HFFc6 (cell line): ENCODE measurements at regions not wholly inside any gene's neighbourhood (a gene's known extent, or its start where the extent isn't known, plus 50 kb on each side); places are given as distances from the start of the nearest gene placed in this dataset.

Experiments used
- DNase-seq: peaks from one replicate; pipeline ENCODE4 v3.0.0-alpha.2; 2018
- H3K27ac Mint-ChIP-seq: 2 replicates; pipeline ENCODE4 v1.8.0; 2020; ENCODE audit warnings: mild to moderate bottlenecking, mixed read lengths
- H3K27me3 Mint-ChIP-seq: 2 replicates; pipeline ENCODE4 v1.8.0; 2021; ENCODE audit warnings: mild to moderate bottlenecking, moderate library complexity, mixed read lengths; ENCODE audit not compliant: insufficient read depth
- H3K36me3 Mint-ChIP-seq: 2 replicates; pipeline ENCODE4 v1.8.0; 2021; ENCODE audit warnings: low read depth, mixed read lengths
- H3K4me1 Mint-ChIP-seq: 2 replicates; pipeline ENCODE4 v1.8.0; 2020; ENCODE audit warnings: low read depth, mixed read lengths
- H3K4me3 Mint-ChIP-seq: 2 replicates; pipeline ENCODE4 v1.8.0; 2020; ENCODE audit warnings: mild to moderate bottlenecking, moderate library complexity, mixed read lengths
- H3K9me3 Mint-ChIP-seq: 2 replicates; pipeline ENCODE4 v1.8.0; 2020; ENCODE audit warnings: mild to moderate bottlenecking, mixed read lengths
- TF ChIP-seq, protein P1 (sequence below): fragments of 200-600 bp; sonication (generic); IDR thresholded peaks from 2 replicates; pipeline ENCODE4 v1.5.0; 2021; ENCODE audit warnings: antibody characterized with exemption, mild to moderate bottlenecking

DNA sequence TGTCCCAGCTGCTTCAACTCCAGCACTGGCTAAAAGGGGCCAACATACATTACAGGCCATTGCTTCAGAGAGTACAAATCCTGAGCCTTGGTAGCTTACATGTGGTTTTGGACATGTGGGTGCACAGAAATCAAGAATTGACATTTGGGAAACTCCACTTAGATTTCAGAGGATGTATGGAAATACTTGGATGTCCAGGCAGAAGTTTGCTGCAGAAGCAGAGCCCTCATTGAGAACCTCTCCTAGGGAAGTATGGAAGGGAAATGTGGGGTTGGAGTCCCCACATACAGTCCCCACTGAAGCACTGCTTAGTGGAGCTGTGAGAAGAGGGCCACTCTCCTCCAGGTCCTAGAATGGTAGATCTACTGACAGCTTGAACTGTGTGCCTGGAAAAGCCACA is 218.0 kb upstream of the CWC22 start:
- H3K36me3 Mint-ChIP-seq: peaks cover 5% of the 10 kb centered on the region; the same call in 1 of the 2 replicates

DNA sequence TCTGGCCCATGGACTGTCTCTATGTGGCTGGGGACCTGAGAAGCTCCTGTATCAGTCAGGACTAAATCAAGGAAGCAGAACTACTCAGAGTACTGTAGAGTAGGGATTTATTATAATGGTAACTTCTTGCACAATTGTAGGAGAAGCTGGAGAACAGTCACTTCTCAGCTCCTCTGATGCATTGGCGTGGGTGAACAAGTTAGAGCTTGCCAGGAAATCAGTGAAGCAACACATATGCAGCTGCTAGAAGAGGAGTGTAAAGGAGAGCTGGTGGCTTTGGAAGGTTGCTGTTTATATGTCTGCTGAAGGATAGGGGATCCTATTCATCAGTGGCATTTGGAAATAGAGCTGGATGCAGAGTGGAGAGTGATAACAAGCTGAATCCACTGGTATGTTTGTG is 215.5 kb upstream of the CWC22 start:
- TF ChIP-seq, protein P1, sequence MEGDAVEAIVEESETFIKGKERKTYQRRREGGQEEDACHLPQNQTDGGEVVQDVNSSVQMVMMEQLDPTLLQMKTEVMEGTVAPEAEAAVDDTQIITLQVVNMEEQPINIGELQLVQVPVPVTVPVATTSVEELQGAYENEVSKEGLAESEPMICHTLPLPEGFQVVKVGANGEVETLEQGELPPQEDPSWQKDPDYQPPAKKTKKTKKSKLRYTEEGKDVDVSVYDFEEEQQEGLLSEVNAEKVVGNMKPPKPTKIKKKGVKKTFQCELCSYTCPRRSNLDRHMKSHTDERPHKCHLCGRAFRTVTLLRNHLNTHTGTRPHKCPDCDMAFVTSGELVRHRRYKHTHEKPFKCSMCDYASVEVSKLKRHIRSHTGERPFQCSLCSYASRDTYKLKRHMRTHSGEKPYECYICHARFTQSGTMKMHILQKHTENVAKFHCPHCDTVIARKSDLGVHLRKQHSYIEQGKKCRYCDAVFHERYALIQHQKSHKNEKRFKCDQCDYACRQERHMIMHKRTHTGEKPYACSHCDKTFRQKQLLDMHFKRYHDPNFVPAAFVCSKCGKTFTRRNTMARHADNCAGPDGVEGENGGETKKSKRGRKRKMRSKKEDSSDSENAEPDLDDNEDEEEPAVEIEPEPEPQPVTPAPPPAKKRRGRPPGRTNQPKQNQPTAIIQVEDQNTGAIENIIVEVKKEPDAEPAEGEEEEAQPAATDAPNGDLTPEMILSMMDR: no peak
- Mint-ChIP-seq H3K36me3 (peaks cover 7% of the 10 kb centered on the region; the same call in 1 of the 2 replicates), H3K9me3 (peaks cover 9% of the 10 kb centered on the region; the same call in 1 of the 2 replicates), H3K27me3 (no peaks in the 10 kb centered on the region), H3K27ac (no peak overlapping the region), H3K4me3 (no peak overlapping the region), H3K4me1 (peaks cover 6% of the 10 kb centered on the region; the same call in 1 of the 2 replicates)
- DNase-seq: peak; percentile 24

More for the DNA sequence above, 218.0 kb upstream of the CWC22 start:
- Mint-ChIP-seq H3K4me3 (no peak overlapping the region), H3K4me1 (peaks cover 6% of the 10 kb centered on the region; the same call in 1 of the 2 replicates), H3K9me3 (peaks cover 9% of the 10 kb centered on the region; the same call in 1 of the 2 replicates), H3K27me3 (no peaks in the 10 kb centered on the region), H3K27ac (no peak overlapping the region)
- TF ChIP-seq, protein P1: no peak
- DNase-seq: no peak

DNA sequence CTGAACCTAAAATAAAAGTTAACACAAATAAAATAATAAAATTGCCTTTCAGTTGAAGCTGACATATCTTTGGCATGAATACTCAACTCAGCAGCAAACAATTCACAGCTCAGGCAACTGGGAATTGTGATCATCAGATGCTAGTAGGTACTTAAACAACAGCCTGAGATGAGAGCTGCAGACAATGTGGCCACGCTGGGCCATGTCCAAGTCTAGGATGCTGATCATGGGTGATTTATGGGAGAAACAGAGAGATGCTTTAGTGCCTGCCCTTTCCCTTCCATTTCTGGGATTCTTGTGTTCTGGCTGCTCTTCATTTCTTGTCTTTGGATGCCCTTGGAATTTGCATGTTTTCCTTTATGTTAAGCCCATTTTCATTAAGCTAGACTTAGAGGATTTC is 212.4 kb upstream of the CWC22 start:
- TF ChIP-seq, protein P1: no peak
- H3K4me1 Mint-ChIP-seq: peaks cover 6% of the 10 kb centered on the region; the same call in 1 of the 2 replicates
- H3K9me3 Mint-ChIP-seq: peaks cover 1% of the 10 kb centered on the region; the same call in 1 of the 2 replicates
- no peak overlapping the region for H3K4me3 Mint-ChIP-seq
- DNase-seq: no peak
- H3K27ac Mint-ChIP-seq: no peak overlapping the region
- H3K36me3 Mint-ChIP-seq: peaks cover 14% of the 10 kb centered on the region; the same call in 1 of the 2 replicates
- no peaks in the 10 kb centered on the region for H3K27me3 Mint-ChIP-seq

DNA sequence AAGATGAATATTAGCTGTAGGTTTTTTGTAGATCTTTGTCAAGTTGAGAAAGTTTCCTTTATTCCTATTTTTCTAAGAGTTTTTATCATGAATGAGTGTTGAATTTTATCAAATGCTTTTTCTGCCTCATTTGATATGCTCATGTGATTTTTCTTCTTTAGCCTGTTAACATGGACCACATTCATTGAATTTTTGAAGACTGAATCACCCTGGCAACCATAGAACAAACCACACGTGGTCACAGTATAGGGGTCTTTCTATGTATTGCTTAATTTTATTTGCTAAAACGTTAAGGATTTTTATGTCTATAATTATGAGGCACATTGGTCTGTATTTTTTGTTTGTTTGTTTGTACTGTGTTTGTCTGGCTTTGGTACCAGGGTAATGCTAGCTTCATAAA is 201.7 kb upstream of the CWC22 start:
- peak overlapping the region; percentile 61 for H3K27ac Mint-ChIP-seq
- no peaks in the 10 kb centered on the region for H3K9me3 Mint-ChIP-seq
- TF ChIP-seq, protein P1: no peak
- H3K36me3 Mint-ChIP-seq: no peaks in the 10 kb centered on the region
- H3K4me3 Mint-ChIP-seq: no peak overlapping the region; the same call in 1 of the 2 replicates
- no peaks in the 10 kb centered on the region; the same call in none of the 2 replicates for H3K27me3 Mint-ChIP-seq
- no peak for DNase-seq
- peaks cover 29% of the 10 kb centered on the region for H3K4me1 Mint-ChIP-seq

DNA sequence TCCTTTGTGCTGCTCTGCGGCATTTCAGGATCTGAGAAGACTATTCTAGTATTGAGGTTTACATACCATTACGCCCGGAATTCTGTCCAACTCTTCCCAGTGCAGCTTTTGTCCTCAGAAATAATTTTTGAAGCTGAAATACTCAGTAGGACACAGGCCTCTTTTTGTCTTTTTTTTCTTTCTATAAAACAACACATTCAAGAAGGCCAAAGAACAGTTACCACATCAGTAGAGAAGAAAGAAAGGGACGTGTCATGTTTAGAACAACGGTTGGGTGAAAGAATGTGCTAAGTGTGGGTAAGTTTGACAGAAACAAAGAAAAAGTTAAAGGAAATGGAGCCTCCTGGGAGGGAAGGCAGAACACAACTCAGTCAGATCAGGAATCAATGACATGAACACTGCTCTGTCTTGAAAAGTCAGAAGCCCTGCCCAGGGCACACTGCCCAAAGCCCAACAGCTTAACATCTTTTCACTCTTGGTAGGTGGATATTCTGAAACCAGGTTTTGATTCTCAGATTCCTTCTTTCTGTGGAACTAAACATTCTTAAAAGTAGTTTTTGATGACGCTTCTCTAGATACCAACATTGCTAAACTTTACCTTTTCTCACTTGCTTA is 198.6 kb upstream of the CWC22 start:
- H3K27ac Mint-ChIP-seq: no peak overlapping the region
- no peak overlapping the region for H3K4me3 Mint-ChIP-seq
- TF ChIP-seq, protein P1: no peak

More for the DNA sequence above, 198.6 kb upstream of the CWC22 start:
- Mint-ChIP-seq H3K9me3 (no peaks in the 10 kb centered on the region), H3K36me3 (no peaks in the 10 kb centered on the region), H3K4me1 (peaks cover 44% of the 10 kb centered on the region), H3K27me3 (no peaks in the 10 kb centered on the region; the same call in 1 of the 2 replicates)
- no peak for DNase-seq
